HG02981 (cell line): ENCODE measurements at regions not wholly inside any gene's neighbourhood (a gene's known extent, or its start where the extent isn't known, plus 50 kb on each side); places are given as distances from the start of the nearest gene placed in this dataset.

Source experiments
- ATAC-seq: cut with Tn5 transposase; IDR thresholded peaks from one replicate; pipeline ENCODE4 v1.9.1; 2021; ENCODE audit warnings: mild to moderate bottlenecking, moderate library complexity; ENCODE audit not compliant: unreplicated experiment

- no peak for ATAC-seq
Measured at GRCh38 chr5:105033637-105034400, 1471.2 kb upstream of the NUDT12 start.

- ATAC-seq: no peak
Measured at GRCh38 chr5:105032917-105033316, 1470.3 kb upstream of the NUDT12 start.

DNA sequence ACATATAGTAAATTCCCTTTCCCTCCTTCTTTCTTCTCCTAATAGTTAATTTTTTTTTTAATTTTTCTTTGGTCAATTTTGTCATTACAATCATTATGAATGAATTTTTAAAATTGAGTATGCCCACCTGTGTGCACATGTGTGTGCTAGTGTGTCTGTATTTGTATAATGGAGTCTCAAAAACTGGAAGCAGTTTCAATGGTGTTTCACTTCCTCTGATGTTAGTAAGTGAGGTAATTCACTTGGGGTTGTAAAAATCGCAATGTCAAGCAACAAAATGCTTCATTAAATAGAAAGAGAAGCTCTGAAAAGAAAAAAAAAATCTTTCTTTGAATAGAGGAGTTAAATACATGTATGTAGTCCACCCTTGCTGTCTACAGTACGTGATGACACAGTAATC is 1467.6 kb upstream of the NUDT12 start:
- ATAC-seq: no peak

DNA sequence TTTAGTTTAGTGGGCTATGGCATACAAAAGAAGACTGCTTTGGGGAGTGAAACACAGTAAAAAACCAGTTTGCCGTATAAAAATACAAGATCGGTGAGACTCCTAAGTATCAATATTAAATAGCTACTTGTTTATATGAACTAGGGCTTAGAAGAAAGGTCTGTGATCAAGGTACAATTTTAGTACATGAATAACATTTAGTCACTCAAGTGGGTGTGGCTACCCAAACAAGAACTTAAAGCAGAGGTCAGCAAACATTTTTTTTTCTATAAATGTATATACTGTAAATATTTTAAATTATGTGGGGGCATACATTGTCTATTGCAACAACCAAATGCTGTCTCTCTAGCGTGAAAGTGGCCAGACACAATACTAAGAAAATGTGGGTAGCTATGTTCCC is 1452.5 kb upstream of the NUDT12 start:
- no peak for ATAC-seq

GRCh38 chr5:104998572-104998971 is 1436.0 kb upstream of the NUDT12 start:
- ATAC-seq: no peak

GRCh38 chr5:104998169-104998568 is 1435.6 kb upstream of the NUDT12 start:
- no peak for ATAC-seq

- no peak for ATAC-seq
Measured at GRCh38 chr5:104987074-104987473, 1424.5 kb upstream of the NUDT12 start.

- ATAC-seq: no peak
Measured at GRCh38 chr5:104977529-104977928, 1414.9 kb upstream of the NUDT12 start.

DNA sequence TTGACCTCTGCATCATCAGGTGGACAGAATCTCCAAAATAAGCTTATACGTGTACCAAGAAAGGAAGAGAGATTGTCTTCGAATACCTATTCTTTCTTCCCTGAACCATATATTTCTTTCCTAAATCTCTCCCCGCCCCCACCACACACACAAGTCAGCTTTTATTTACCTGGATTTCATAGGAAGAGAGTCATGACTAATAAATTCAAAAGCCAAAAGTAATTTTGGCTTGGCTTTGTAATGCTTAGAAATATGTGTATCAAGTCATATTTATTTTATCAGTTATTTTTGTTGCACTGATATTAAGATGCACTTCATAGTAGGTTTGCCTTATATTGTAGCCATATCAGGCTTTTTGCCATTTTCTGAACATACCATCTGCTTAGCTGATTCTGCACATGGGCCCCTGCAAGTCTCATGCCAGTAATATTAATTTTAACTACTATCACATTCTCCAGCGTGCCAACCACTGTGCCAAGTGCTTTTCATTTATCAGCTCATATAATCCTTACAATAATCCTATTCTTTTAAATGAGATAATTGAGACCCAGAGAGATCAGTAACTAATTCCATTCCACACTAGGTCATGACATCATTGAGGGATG is 1405.3 kb upstream of the NUDT12 start:
- ATAC-seq: no peak

DNA sequence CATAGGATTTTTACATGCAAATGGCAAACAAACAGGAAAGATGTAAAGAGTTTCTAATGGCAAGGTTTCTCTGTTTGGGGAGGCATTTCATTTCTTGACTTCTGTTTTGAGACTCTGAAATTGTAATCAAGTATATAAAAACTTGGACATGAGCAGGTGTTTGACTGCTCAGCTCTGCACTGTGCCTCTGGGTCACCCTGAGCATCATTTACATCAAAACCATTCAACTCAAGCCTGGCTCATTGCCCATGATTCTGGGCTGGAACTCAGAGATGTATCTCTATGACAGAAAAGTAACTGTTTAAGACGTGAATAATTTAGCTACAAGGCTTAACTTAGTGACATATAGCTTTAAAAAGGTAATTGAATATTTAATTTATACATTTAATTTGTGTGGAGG is 1402.4 kb upstream of the NUDT12 start:
- no peak for ATAC-seq

GRCh38 chr5:104955479-104955878 is 1392.9 kb upstream of the NUDT12 start:
- ATAC-seq: no peak

DNA sequence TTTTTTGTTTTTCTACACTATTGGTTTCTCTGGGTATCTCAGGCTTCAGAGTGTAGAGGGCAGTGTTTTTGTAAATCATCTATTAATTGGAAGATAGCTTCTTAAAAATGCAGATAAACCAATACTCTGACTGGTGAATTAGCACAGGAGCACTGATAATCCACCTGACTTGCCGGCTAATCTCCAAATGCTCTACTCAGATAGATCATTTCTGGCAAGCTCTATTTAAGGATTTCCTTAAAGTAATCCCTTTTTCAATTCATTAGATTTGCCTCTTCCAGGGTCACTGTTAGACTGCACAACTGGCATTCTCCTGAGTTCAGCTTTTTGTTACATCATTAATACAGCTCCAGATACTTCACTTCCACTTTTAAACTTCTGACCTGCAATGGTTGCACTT is 1390.3 kb upstream of the NUDT12 start:
- ATAC-seq: no peak

- no peak for ATAC-seq
Measured at GRCh38 chr5:104951829-104952228, 1389.2 kb upstream of the NUDT12 start.

DNA sequence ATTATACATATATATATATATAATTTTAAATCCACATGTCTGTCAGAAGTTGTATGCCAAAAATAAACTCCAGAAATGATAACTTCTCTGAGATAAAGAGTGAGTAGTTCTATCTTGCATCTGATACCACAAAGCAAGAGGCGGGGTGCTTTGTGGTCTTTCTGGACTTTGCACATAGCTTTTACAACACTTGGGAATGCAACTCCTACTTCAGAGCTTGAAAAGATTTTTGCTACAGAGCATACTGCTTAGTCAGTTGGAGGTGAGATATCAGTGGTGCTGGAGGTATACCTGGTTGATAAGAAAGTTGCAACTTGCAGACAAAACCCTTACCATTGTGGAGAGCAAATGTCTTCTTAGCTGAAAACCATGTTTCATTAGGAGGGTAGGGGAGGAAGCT is 1384.5 kb upstream of the NUDT12 start:
- ATAC-seq: no peak

GRCh38 chr5:104942735-104943134 is 1380.1 kb upstream of the NUDT12 start:
- ATAC-seq: no peak

GRCh38 chr5:104941030-104941645 is 1378.5 kb upstream of the NUDT12 start:
- ATAC-seq: no peak

DNA sequence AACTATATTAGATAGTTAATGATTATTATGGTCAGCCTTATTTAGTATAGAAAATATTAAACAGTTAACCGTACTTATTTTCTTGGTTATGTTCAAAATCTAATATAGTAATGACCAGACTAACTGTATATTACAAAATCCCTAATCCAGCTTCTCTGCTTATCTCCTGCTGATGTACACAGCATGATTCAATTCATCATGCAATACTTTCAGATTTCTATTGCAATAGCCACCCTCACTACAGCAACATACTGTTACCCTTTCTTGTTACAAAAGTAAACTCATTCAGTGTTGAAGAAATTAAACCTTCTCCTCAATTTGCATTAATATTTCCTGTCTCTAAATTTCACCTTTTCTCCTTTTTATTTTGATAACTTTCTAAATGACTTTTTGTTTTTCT is 1375.0 kb upstream of the NUDT12 start:
- ATAC-seq: no peak

DNA sequence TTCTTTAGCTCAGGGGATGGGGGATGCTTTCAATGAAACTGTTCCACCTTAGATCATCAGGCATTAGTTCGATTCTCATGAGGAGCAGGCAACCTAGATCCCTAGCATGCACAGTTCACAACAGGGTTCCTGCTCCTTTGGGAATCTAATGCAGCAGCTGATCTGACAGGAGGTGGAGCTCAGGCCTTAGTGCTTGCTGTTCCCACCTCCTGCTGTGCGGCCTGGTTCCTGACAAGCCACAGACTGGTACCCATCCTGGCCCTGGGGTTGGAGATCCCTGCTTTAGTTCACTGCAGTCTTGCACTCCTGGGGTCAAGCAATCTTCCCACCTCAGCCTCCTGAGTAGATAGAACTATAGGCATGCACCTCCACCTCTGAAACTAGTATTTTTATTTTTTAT is 1369.8 kb upstream of the NUDT12 start:
- no peak for ATAC-seq

GRCh38 chr5:104928906-104929520 is 1366.4 kb upstream of the NUDT12 start:
- no peak for ATAC-seq

DNA sequence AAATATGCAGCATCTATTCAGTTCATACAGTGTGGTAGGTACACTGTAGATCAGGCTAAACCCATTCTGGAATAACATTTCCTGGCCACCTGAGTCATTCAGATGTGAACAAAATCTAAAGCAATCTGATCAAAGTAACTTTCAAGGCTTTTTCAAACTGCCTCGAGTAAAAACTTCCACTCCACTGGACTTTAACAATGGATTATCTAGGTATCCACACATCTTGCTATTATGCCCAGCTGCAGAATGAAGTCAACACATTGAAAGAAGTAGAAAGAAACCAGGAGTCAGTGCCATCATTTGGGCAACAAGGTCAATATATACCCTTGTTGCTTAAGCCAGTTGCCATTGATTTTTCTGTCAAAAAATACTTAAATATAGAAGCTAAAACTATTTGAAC is 1352.6 kb upstream of the NUDT12 start:
- no peak for ATAC-seq

- ATAC-seq: no peak
Measured at GRCh38 chr5:104914536-104915070, 1352.0 kb upstream of the NUDT12 start.

DNA sequence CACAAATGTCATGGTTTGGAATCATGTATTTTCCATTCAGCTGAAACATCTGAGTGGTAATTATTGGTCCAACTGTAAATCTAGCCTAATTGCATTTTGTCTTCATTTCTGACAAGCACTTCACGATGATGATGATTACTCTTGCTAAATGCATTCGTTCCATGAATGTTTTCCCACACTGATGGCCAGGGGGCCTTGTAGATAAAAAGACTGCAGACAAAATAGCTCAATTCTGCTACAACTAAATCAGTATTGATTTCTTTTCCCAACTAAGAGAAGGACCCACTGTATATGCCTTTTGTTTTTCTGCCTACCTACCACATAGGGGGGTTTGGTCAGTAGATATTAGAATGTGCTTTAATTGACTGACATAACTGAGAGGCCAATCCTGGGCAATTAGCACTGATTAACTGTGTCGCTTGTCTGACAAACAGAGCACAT is 1351.3 kb upstream of the NUDT12 start:
- ATAC-seq: no peak
